Hepatocyte (in vitro differentiated cells): ENCODE measurements at regions not wholly inside any gene's neighbourhood (a gene's known extent, or its start where the extent isn't known, plus 50 kb on each side); places are given as distances from the start of the nearest gene placed in this dataset.

Experiments used
- DNase-seq: peaks from one replicate; pipeline ENCODE4 v3.0.0-alpha.2; 2016; ENCODE audit warnings: low spot score
- H2AFZ ChIP-seq: fragments of 200-600 bp; sonication (generic); 2 replicates; pipeline ENCODE4 v1.6.0; 2016; ENCODE audit warnings: antibody characterized with exemption, mild to moderate bottlenecking
- H3K27ac ChIP-seq: fragments of 200-600 bp; sonication (generic); 2 replicates; pipeline ENCODE4 v1.5.1; 2016; ENCODE audit warnings: mild to moderate bottlenecking
- H3K27me3 ChIP-seq: fragments of 200-600 bp; sonication (generic); 2 replicates; pipeline ENCODE4 v1.6.1; 2016
- H3K36me3 ChIP-seq: fragments of 200-600 bp; sonication (generic); replicated peaks from 2 replicates; pipeline ENCODE4 v1.5.1; 2016; ENCODE audit warnings: low read depth; ENCODE audit not compliant: insufficient read depth
- H3K4me1 ChIP-seq: fragments of 200-600 bp; sonication (generic); 2 replicates; pipeline ENCODE4 v1.5.1; 2016; ENCODE audit warnings: mild to moderate bottlenecking, moderate library complexity; ENCODE audit not compliant: insufficient read depth
- H3K4me2 ChIP-seq: fragments of 200-600 bp; sonication (generic); 2 replicates; pipeline ENCODE4 v1.6.0; 2016
- H3K4me3 ChIP-seq: fragments of 200-600 bp; sonication (generic); 2 replicates; pipeline ENCODE4 v1.5.1; 2016; ENCODE audit warnings: mild to moderate bottlenecking
- H3K79me2 ChIP-seq: fragments of 200-600 bp; sonication (generic); 2 replicates; pipeline ENCODE4 v1.6.0; 2017; ENCODE audit warnings: mild to moderate bottlenecking
- H3K9me2 ChIP-seq: fragments of 200-600 bp; sonication (generic); replicated peaks from 2 replicates; pipeline ENCODE4 v1.6.0; 2017; ENCODE audit warnings: mild to moderate bottlenecking; ENCODE audit not compliant: insufficient read depth
- H3K9me3 ChIP-seq: fragments of 200-600 bp; sonication (generic); 2 replicates; pipeline ENCODE4 v1.5.1; 2016; ENCODE audit warnings: low read depth, mild to moderate bottlenecking
- H4K20me1 ChIP-seq: fragments of 200-600 bp; sonication (generic); 2 replicates; pipeline ENCODE4 v1.6.0; 2016; ENCODE audit warnings: mild to moderate bottlenecking; ENCODE audit not compliant: insufficient read depth, poor library complexity, severe bottlenecking
- EZH2 ChIP-seq: fragments of 200-600 bp; sonication (generic); IDR thresholded peaks from 2 replicates; pipeline ENCODE4 v1.6.1; 2016; ENCODE audit warnings: antibody characterized with exemption, mild to moderate bottlenecking, borderline replicate concordance
- EZH2phosphoT487 ChIP-seq: fragments of 200-600 bp; sonication (generic); IDR thresholded peaks from one replicate; pipeline ENCODE4 v1.6.1; 2018; ENCODE audit warnings: antibody characterized with exemption, mild to moderate bottlenecking, low read depth, moderate library complexity; ENCODE audit not compliant: unreplicated experiment, severe bottlenecking
- WGBS: methylation state at CpG from one replicate; pipeline ENCODE4 v1.1.6; 2016; ENCODE audit warnings: low lambda C conversion rate; ENCODE audit errors: missing lambda C conversion rate; 5-methylcytosine and 5-hydroxymethylcytosine counted together
- TF ChIP-seq, protein P1 (sequence below): fragments of 200-600 bp; sonication (generic); IDR thresholded peaks from 2 replicates; pipeline ENCODE4 v1.5.1; 2016; ENCODE audit warnings: antibody characterized with exemption, mild to moderate bottlenecking; ENCODE audit not compliant: poor library complexity

DNA sequence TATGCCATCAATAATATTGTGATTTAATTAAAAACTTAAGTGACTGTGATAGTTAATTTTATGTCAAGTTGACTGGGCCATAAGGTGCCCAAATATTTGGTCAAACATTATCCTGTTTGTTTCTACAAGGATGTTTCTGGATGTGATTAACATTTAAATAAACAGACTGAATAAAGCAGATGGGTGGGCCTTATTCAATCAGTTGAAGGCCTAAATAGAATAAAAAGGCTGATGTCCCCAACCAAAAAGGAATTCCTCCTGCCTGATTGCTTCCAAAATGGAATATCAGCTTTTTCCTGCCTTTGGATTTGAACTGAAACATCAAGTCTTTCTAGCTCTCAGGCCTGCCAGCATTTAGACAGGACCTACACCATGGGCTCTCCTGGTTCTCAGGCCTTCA is 961.7 kb downstream of the NTRK3 start:
- no peak overlapping the region for H3K4me2 ChIP-seq
- no peaks in the 10 kb centered on the region for H3K4me1 ChIP-seq
- H3K27me3 ChIP-seq: no peaks in the 10 kb centered on the region
- H3K4me3 ChIP-seq: no peak overlapping the region
- no peak for DNase-seq
- H3K27ac ChIP-seq: no peak overlapping the region
- H3K79me2 ChIP-seq: no peaks in the 10 kb centered on the region
- no peaks in the 10 kb centered on the region for H4K20me1 ChIP-seq
- no peaks in the 10 kb centered on the region for H3K9me3 ChIP-seq
- H2AFZ ChIP-seq: no peak overlapping the region
- H3K9me2 ChIP-seq: no peaks in the 10 kb centered on the region
- H3K36me3 ChIP-seq: no peaks in the 10 kb centered on the region
- TF ChIP-seq EZH2 (no peak), EZH2phosphoT487 (no peak)
- TF ChIP-seq, protein P1, sequence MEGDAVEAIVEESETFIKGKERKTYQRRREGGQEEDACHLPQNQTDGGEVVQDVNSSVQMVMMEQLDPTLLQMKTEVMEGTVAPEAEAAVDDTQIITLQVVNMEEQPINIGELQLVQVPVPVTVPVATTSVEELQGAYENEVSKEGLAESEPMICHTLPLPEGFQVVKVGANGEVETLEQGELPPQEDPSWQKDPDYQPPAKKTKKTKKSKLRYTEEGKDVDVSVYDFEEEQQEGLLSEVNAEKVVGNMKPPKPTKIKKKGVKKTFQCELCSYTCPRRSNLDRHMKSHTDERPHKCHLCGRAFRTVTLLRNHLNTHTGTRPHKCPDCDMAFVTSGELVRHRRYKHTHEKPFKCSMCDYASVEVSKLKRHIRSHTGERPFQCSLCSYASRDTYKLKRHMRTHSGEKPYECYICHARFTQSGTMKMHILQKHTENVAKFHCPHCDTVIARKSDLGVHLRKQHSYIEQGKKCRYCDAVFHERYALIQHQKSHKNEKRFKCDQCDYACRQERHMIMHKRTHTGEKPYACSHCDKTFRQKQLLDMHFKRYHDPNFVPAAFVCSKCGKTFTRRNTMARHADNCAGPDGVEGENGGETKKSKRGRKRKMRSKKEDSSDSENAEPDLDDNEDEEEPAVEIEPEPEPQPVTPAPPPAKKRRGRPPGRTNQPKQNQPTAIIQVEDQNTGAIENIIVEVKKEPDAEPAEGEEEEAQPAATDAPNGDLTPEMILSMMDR: no peak

DNA sequence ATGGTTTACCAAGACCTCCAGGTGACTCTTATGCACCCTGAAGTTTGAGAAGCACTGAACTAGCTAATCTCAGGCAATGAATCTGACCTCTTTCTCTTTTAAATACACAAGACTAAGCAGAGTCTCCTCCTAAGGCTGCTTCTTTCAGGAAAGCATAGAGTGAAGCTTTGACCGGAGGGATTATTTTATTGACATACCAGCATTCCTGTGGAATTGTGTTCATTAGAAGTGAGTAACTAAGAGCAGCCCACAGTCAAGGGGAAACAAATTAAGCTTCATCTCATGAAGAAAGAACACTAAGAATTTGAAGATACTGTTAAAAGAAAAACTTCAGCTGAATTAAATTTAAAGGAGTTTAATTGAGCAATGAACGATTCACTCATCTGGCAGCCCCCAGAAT is 963.5 kb downstream of the NTRK3 start:
- H3K79me2 ChIP-seq: no peaks in the 10 kb centered on the region
- TF ChIP-seq, protein P1: no peak
- TF ChIP-seq EZH2phosphoT487: no peak
- TF ChIP-seq EZH2: no peak
- no peak overlapping the region for H3K27ac ChIP-seq
- H2AFZ ChIP-seq: no peak overlapping the region
- H3K4me1 ChIP-seq: no peaks in the 10 kb centered on the region
- no peaks in the 10 kb centered on the region for H3K27me3 ChIP-seq
- no peaks in the 10 kb centered on the region for H3K9me2 ChIP-seq
- no peaks in the 10 kb centered on the region for H3K9me3 ChIP-seq
- 72% methylated on average over 2 of the region's 2 CpGs for WGBS
- H4K20me1 ChIP-seq: no peaks in the 10 kb centered on the region
- H3K36me3 ChIP-seq: no peaks in the 10 kb centered on the region
- no peak for DNase-seq
- H3K4me3 ChIP-seq: no peak overlapping the region
- H3K4me2 ChIP-seq: no peak overlapping the region

DNA sequence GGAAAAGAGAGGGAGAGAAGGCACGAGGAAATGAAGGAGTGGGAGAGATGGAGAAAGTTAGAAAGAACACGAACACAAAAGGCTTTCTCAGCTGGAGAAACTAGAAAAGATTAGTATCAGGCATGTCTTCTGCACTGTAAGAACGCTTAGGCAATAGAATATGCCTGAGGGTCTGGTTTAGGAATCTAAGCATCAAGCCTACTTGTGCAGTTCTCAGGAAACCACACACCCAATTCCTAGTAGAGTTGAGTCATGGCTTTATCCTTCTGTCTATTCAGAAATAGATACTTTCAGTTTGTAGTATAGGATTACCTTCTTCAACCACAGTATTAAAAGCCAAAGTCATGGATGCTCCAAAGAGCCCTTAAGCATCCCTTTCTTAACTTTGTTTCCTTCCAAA is 969.4 kb downstream of the NTRK3 start:
- no peak for TF ChIP-seq EZH2phosphoT487
- TF ChIP-seq EZH2: no peak
- TF ChIP-seq, protein P1: no peak

DNA sequence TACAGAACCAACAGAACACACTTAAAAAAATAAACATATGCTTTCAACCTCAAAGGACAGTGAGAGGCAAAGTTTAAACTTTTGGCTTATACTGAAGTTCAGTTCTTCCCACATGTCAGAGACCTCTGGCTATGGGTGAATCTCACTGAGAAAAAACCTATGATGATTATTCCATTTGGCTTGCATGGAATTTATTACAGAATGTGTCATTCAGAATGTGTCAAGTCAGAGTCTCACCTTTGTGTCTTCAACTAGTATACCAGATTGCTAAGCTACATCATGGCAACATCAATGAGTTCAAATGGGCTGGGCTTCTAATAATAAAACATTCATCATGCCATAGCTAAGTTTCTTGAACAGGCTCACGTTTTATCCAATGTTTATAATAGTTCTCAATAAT is 987.0 kb downstream of the NTRK3 start:
- no peaks in the 10 kb centered on the region for H4K20me1 ChIP-seq
- H3K4me2 ChIP-seq: no peak overlapping the region

More for the DNA sequence above, 969.4 kb downstream of the NTRK3 start:
- H3K4me3 ChIP-seq: no peak overlapping the region
- H4K20me1 ChIP-seq: no peaks in the 10 kb centered on the region
- WGBS: 51% methylated on average over 3 of the region's 3 CpGs
- H3K27ac ChIP-seq: no peak overlapping the region
- no peaks in the 10 kb centered on the region for H3K79me2 ChIP-seq
- no peak overlapping the region for H2AFZ ChIP-seq
- no peaks in the 10 kb centered on the region for H3K27me3 ChIP-seq
- peak; percentile 33 for DNase-seq
- H3K4me2 ChIP-seq: no peak overlapping the region
- H3K9me2 ChIP-seq: no peaks in the 10 kb centered on the region
- no peaks in the 10 kb centered on the region for H3K4me1 ChIP-seq
- H3K36me3 ChIP-seq: no peaks in the 10 kb centered on the region
- no peaks in the 10 kb centered on the region for H3K9me3 ChIP-seq

More for the DNA sequence above, 987.0 kb downstream of the NTRK3 start:
- no peak for DNase-seq
- Histone ChIP-seq H3K36me3 (no peaks in the 10 kb centered on the region), H3K9me2 (no peaks in the 10 kb centered on the region), H3K79me2 (no peaks in the 10 kb centered on the region), H3K27ac (no peak overlapping the region), H2AFZ (no peak overlapping the region), H3K4me3 (no peak overlapping the region), H3K27me3 (no peaks in the 10 kb centered on the region), H3K9me3 (no peaks in the 10 kb centered on the region), H3K4me1 (no peaks in the 10 kb centered on the region)
- TF ChIP-seq, protein P1: no peak
- TF ChIP-seq EZH2: no peak
- TF ChIP-seq EZH2phosphoT487: no peak
- 68% methylated on average over 1 of the region's 1 CpG for WGBS
